Neural cell (in vitro differentiated cells): ENCODE measurements at regions not wholly inside any gene's neighbourhood (a gene's known extent, or its start where the extent isn't known, plus 50 kb on each side); places are given as distances from the start of the nearest gene placed in this dataset.
A peak's percentile ranks its signal among the peaks of the same experiment; 100 is the strongest.
"Not testable (repeated sequence)": the region's sequence is repeated elsewhere in the genome, so short reads cannot be mapped to it uniquely, and the experiment has no call there.

ENCODE experiments used
- H2AFZ ChIP-seq: fragments of 200-600, 300-800 bp; sonication (generic), shearing (Covaris generic); 2 replicates; pipeline ENCODE4 v1.6.0; 2014; ENCODE audit warnings: low read depth, mild to moderate bottlenecking, antibody characterized with exemption, low read length, moderate library complexity
- H3F3A ChIP-seq: fragments of 200-600 bp; shearing (Covaris generic); 2 replicates; pipeline ENCODE4 v1.6.1; 2016; ENCODE audit warnings: mild to moderate bottlenecking, moderate library complexity, mixed read lengths, antibody characterized with exemption, low read length; ENCODE audit not compliant: insufficient read depth, poor library complexity, severe bottlenecking
- H3K27ac ChIP-seq: fragments of 200-600, 300-800 bp; sonication (generic), shearing (Covaris generic); 2 replicates; pipeline ENCODE4 v1.5.1; 2014; ENCODE audit warnings: mild to moderate bottlenecking, low read length, moderate library complexity
- H3K27me3 ChIP-seq: fragments of 300-800, 200-600 bp; sonication (generic), shearing (Covaris generic); 2 replicates; pipeline ENCODE4 v1.6.0; 2014; ENCODE audit warnings: mild to moderate bottlenecking, low read depth, low read length, moderate library complexity; ENCODE audit not compliant: insufficient read depth
- H3K36me3 ChIP-seq: fragments of 300-800, 200-600 bp; sonication (generic), shearing (Covaris generic); 2 replicates; pipeline ENCODE4 v1.5.1; 2014; ENCODE audit warnings: mild to moderate bottlenecking, antibody characterized with exemption, low read length, moderate library complexity; ENCODE audit not compliant: insufficient read depth
- H3K4me2 ChIP-seq: fragments of 300-800, 200-600 bp; sonication (generic), shearing (Covaris generic); 2 replicates; pipeline ENCODE4 v1.6.0; 2014; ENCODE audit warnings: mild to moderate bottlenecking, low read length
- H3K4me3 ChIP-seq: fragments of 300-800, 200-600 bp; sonication (generic), shearing (Covaris generic); 2 replicates; pipeline ENCODE4 v1.5.1; 2014; ENCODE audit warnings: mild to moderate bottlenecking, low read length, moderate library complexity
- H3K79me2 ChIP-seq: fragments of 200-600 bp; shearing (Covaris generic); replicated peaks from 2 replicates; pipeline ENCODE4 v1.6.0; 2014; ENCODE audit warnings: mild to moderate bottlenecking, low read length, moderate library complexity; ENCODE audit not compliant: insufficient read depth
- H3K9ac ChIP-seq: fragments of 300-800, 200-600 bp; sonication (generic), shearing (Covaris generic); 2 replicates; pipeline ENCODE4 v1.6.1; 2016; ENCODE audit warnings: mild to moderate bottlenecking, low read length, mixed read lengths
- H3K9me2 ChIP-seq: fragments of 200-600 bp; shearing (Covaris generic); 2 replicates; pipeline ENCODE4 v1.6.1; 2016; ENCODE audit warnings: mild to moderate bottlenecking, low read length, mixed read lengths; ENCODE audit not compliant: insufficient read depth
- H3K9me3 ChIP-seq: fragments of 200-600, 300-800 bp; sonication (generic), shearing (Covaris generic); 2 replicates; pipeline ENCODE4 v1.6.1; 2016; ENCODE audit warnings: mild to moderate bottlenecking, mixed run types, low read length, moderate library complexity, mixed read lengths
- H4K20me1 ChIP-seq: fragments of 200-600 bp; shearing (Covaris generic); 2 replicates; pipeline ENCODE4 v1.6.1; 2016; ENCODE audit warnings: mild to moderate bottlenecking, mixed run types; ENCODE audit not compliant: insufficient read depth
- EP300 ChIP-seq: fragments of 450-650 bp; conservative IDR thresholded peaks from 2 replicates; pipeline ENCODE4 v1.6.1; 2014; ENCODE audit warnings: antibody characterized with exemption, mild to moderate bottlenecking, moderate library complexity; ENCODE audit not compliant: poor library complexity, severe bottlenecking
- EZH2 ChIP-seq: fragments of 200-600, 300-800 bp; shearing (Covaris generic), sonication (generic); IDR thresholded peaks from 2 replicates; pipeline ENCODE4 v1.6.1; 2014; ENCODE audit warnings: antibody characterized with exemption, low read length, borderline replicate concordance, mild to moderate bottlenecking; ENCODE audit not compliant: insufficient read depth, poor library complexity, severe bottlenecking
- MXI1 ChIP-seq: fragments of 450-650 bp; conservative IDR thresholded peaks from 2 replicates; pipeline ENCODE4 v1.6.1; 2014; ENCODE audit warnings: antibody characterized with exemption, mild to moderate bottlenecking; ENCODE audit not compliant: poor library complexity, severe bottlenecking
- POLR2AphosphoS5 ChIP-seq: IDR thresholded peaks from 2 replicates; pipeline ENCODE4 v1.6.1; 2012
- RAD21 ChIP-seq: fragments of 450-650 bp; conservative IDR thresholded peaks from 2 replicates; pipeline ENCODE4 v1.6.1; 2014; ENCODE audit warnings: antibody characterized with exemption, mild to moderate bottlenecking, moderate library complexity
- TAF1 ChIP-seq: IDR thresholded peaks from 2 replicates; pipeline ENCODE4 v1.6.1; 2012; ENCODE audit warnings: low read depth
- TF ChIP-seq, protein P1 (sequence below): IDR thresholded peaks from 2 replicates; pipeline ENCODE4 v1.6.1; 2012; ENCODE audit warnings: borderline replicate concordance

DNA sequence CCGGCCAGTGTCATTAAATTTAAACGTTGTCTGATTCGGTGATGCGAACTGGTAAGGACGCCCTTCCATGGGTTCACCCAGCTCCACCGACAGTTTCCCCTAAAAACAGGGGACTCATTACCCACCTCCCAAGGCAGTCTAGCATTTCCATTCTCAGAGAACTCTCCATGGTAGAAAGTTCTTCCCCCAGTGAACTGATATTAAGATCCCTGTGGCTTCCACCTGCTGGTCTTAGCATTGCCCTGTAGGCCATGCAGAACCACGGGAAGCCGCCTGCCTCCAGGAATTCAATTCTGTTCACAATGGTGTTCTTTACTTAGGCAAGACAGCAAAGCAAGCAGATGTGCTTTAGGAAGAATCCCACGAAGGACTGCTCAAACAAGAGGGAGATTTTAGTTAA, 128.9 kb upstream of the NANOS1 start:
- TF ChIP-seq TAF1 (no peak), MXI1 (no peak), EP300 (no peak)
- TF ChIP-seq, protein P1, sequence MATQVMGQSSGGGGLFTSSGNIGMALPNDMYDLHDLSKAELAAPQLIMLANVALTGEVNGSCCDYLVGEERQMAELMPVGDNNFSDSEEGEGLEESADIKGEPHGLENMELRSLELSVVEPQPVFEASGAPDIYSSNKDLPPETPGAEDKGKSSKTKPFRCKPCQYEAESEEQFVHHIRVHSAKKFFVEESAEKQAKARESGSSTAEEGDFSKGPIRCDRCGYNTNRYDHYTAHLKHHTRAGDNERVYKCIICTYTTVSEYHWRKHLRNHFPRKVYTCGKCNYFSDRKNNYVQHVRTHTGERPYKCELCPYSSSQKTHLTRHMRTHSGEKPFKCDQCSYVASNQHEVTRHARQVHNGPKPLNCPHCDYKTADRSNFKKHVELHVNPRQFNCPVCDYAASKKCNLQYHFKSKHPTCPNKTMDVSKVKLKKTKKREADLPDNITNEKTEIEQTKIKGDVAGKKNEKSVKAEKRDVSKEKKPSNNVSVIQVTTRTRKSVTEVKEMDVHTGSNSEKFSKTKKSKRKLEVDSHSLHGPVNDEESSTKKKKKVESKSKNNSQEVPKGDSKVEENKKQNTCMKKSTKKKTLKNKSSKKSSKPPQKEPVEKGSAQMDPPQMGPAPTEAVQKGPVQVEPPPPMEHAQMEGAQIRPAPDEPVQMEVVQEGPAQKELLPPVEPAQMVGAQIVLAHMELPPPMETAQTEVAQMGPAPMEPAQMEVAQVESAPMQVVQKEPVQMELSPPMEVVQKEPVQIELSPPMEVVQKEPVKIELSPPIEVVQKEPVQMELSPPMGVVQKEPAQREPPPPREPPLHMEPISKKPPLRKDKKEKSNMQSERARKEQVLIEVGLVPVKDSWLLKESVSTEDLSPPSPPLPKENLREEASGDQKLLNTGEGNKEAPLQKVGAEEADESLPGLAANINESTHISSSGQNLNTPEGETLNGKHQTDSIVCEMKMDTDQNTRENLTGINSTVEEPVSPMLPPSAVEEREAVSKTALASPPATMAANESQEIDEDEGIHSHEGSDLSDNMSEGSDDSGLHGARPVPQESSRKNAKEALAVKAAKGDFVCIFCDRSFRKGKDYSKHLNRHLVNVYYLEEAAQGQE: no peak
- Histone ChIP-seq H3K36me3 (no peaks in the 10 kb centered on the region), H3F3A (no peaks in the 10 kb centered on the region), H3K79me2 (no peaks in the 10 kb centered on the region), H3K27me3 (no peaks in the 10 kb centered on the region), H3K4me3 (peak overlapping the region; percentile 20), H3K9me3 (no peaks in the 10 kb centered on the region), H3K9ac (peak overlapping the region; percentile 15), H3K27ac (peak overlapping the region; percentile 63), H4K20me1 (no peaks in the 10 kb centered on the region), H2AFZ (no peak overlapping the region), H3K9me2 (no peaks in the 10 kb centered on the region), H3K4me2 (no peak overlapping the region)

DNA sequence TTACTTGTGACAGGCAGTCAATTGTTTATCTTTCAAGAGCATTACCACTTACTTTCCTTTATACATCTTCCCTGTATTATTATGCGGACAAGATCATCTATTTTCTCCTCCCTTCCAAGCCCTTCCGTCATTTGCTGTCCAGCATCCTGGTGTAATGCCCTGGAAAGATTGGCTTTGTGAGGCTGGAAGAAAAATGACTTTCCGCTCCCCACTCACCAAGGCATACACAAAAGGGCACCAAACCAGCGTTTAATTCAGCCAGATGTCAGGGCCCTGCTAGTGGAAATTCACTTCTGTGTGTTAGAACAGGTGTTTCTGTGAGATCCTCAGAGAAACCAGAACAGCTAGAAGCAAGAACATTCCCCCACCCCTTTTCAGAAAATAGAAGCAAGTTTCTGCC, 128.1 kb upstream of the NANOS1 start:
- Histone ChIP-seq H3K27ac (peak overlapping the region; percentile 63), H3K9me3 (no peaks in the 10 kb centered on the region), H3K36me3 (no peaks in the 10 kb centered on the region), H3K9ac (no peak overlapping the region), H3F3A (no peaks in the 10 kb centered on the region), H2AFZ (no peak overlapping the region), H3K4me3 (peak overlapping the region; percentile 20), H3K79me2 (no peaks in the 10 kb centered on the region), H3K4me2 (peak overlapping the region; percentile 29), H4K20me1 (no peaks in the 10 kb centered on the region), H3K9me2 (no peaks in the 10 kb centered on the region), H3K27me3 (no peaks in the 10 kb centered on the region)
- TF ChIP-seq MXI1 (no peak), RAD21 (no peak), POLR2AphosphoS5 (no peak), EZH2 (no peak)
- TF ChIP-seq, protein P1: peak; percentile 59

DNA sequence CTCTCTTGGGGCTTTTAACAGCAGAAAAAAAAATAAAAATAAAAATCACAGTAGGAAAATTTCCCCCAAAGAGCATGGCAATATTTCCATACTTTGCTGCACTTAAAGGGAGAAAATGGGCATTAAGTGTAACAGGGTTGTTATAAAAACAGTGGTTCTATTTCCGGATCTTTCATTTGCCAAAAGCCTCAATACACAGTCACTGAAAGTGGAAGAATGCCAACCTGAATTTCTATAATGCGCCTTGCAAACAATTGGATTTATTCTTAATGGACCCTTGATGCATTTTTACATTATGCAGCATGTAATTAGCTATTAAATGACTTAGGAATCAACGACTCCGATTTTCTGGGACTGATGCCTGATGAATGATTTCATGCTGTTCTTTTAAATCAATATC, 127.6 kb upstream of the NANOS1 start:
- H4K20me1 ChIP-seq: no peaks in the 10 kb centered on the region
- H3K4me2 ChIP-seq: peak overlapping the region; percentile 29
- H3K9me2 ChIP-seq: no peaks in the 10 kb centered on the region
- H3K27me3 ChIP-seq: no peaks in the 10 kb centered on the region
- H3K9ac ChIP-seq: peak overlapping the region; percentile 21
- H3K36me3 ChIP-seq: no peaks in the 10 kb centered on the region
- no peaks in the 10 kb centered on the region for H3F3A ChIP-seq
- H3K9me3 ChIP-seq: no peaks in the 10 kb centered on the region
- H3K27ac ChIP-seq: peak overlapping the region; percentile 63
- H3K4me3 ChIP-seq: peak overlapping the region; percentile 20
- no peak overlapping the region for H2AFZ ChIP-seq
- H3K79me2 ChIP-seq: no peaks in the 10 kb centered on the region
- TF ChIP-seq, protein P1: no peak
- peak; percentile 43 for TF ChIP-seq POLR2AphosphoS5

DNA sequence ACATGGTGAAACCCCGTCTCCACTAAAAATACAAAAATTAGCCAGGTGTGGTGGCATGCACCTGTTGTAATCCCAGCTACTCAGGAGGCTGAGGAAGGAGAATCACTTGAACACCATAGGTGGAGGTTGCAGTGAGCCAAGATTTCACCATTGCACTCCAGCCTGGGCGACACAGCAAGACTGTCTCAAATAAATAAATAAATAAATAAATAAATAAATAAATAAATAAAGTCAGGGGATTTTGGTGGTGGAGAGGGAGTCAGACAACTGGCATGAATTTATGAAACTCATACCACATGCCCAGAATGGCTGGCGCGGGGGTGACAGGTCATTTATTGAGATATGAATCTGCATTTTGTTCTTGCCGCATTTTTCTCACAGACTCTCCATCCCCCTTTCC, 126.9 kb upstream of the NANOS1 start:
- not testable (repeated sequence) for H2AFZ ChIP-seq

More for the DNA sequence above, 126.9 kb upstream of the NANOS1 start:
- H3K27ac ChIP-seq, H3K4me3 ChIP-seq, H4K20me1 ChIP-seq, H3K9me2 ChIP-seq, H3K4me2 ChIP-seq, H3K9ac ChIP-seq, H3F3A ChIP-seq, H3K79me2 ChIP-seq, H3K36me3 ChIP-seq, H3K27me3 ChIP-seq, H3K9me3 ChIP-seq: not testable (repeated sequence)
